ENCODE measurements at regions not wholly inside any gene's neighbourhood (a gene's known extent, or its start where the extent isn't known, plus 50 kb on each side); places are given as distances from the start of the nearest gene placed in this dataset.

GRCh38 chr16:48887646-48888210 is 277.7 kb upstream of the N4BP1 start:
- DNase-seq (ENCODE audit: low read depth): no peak

- DNase-seq (ENCODE audit: low read depth): no peak
Observed at GRCh38 chr16:48885471-48885870, 275.5 kb upstream of the N4BP1 start.

- DNase-seq (ENCODE audit: low read depth): no peak
Observed at GRCh38 chr16:48881272-48881671, 271.3 kb upstream of the N4BP1 start.

- DNase-seq (ENCODE audit: low read depth): no peak
Observed at GRCh38 chr16:48879223-48880122, 269.5 kb upstream of the N4BP1 start.

- DNase-seq (ENCODE audit: low read depth): no peak
Observed at GRCh38 chr16:48877946-48878345, 268.0 kb upstream of the N4BP1 start.

- DNase-seq (ENCODE audit: low read depth): no peak
Observed at GRCh38 chr16:48870141-48870540, 260.2 kb upstream of the N4BP1 start.

- DNase-seq (ENCODE audit: low read depth): no peak
Observed at GRCh38 chr16:48865520-48865919, 255.5 kb upstream of the N4BP1 start.

GRCh38 chr16:48864055-48864454 is 254.1 kb upstream of the N4BP1 start:
- DNase-seq (ENCODE audit: low read depth): no peak

- DNase-seq (ENCODE audit: low read depth): no peak
Observed at GRCh38 chr16:48862087-48862532, 252.1 kb upstream of the N4BP1 start.

- no peak for DNase-seq (ENCODE audit: low read depth)
Observed at GRCh38 chr16:48860341-48860740, 250.4 kb upstream of the N4BP1 start.

GRCh38 chr16:48852951-48853350 is 243.0 kb upstream of the N4BP1 start:
- DNase-seq (ENCODE audit: low read depth): no peak

GRCh38 chr16:48852458-48852857 is 242.5 kb upstream of the N4BP1 start:
- no peak for DNase-seq (ENCODE audit: low read depth)

- DNase-seq (ENCODE audit: low read depth): no peak
Observed at GRCh38 chr16:48850097-48850770, 240.3 kb upstream of the N4BP1 start.

GRCh38 chr16:48846277-48846676 is 236.3 kb upstream of the N4BP1 start:
- DNase-seq (ENCODE audit: low read depth): no peak

GRCh38 chr16:48845261-48845660 is 235.3 kb upstream of the N4BP1 start:
- DNase-seq (ENCODE audit: low read depth): no peak

GRCh38 chr16:48838349-48838748 is 228.4 kb upstream of the N4BP1 start:
- DNase-seq (ENCODE audit: low read depth): no peak

GRCh38 chr16:48836636-48837035 is 226.7 kb upstream of the N4BP1 start:
- DNase-seq (ENCODE audit: low read depth): no peak

- DNase-seq (ENCODE audit: low read depth): no peak
Observed at GRCh38 chr16:48836067-48836466, 226.1 kb upstream of the N4BP1 start.

GRCh38 chr16:48834576-48834975 is 224.6 kb upstream of the N4BP1 start:
- no peak for DNase-seq (ENCODE audit: low read depth)

- no peak for DNase-seq (ENCODE audit: low read depth)
Observed at GRCh38 chr16:48833461-48833860, 223.5 kb upstream of the N4BP1 start.

GRCh38 chr16:48831076-48831722 is 221.2 kb upstream of the N4BP1 start:
- DNase-seq (ENCODE audit: low read depth): no peak
